GM18951 (cell line): ENCODE measurements at regions not wholly inside any gene's neighbourhood (a gene's known extent, or its start where the extent isn't known, plus 50 kb on each side); places are given as distances from the start of the nearest gene placed in this dataset.
"Not testable (repeated sequence)": the region's sequence is repeated elsewhere in the genome, so short reads cannot be mapped to it uniquely, and the experiment has no call there.

Experiments
- POLR2A ChIP-seq: IDR thresholded peaks from 4 replicates; pipeline ENCODE4 v1.6.1; 2011; ENCODE audit warnings: mild to moderate bottlenecking; ENCODE audit not compliant: insufficient read length, insufficient read depth; ENCODE audit errors: extremely low read depth
- in situ Hi-C: fragments of 300-500 bp; cut with MboI; formaldehyde crosslinking; loops from one replicate; pipeline ENCODE4 v1.12.0; 2022; ENCODE audit warnings: low sequenced_read_pairs, mixed read lengths, inconsistent platforms; ENCODE audit not compliant: unreplicated experiment

DNA sequence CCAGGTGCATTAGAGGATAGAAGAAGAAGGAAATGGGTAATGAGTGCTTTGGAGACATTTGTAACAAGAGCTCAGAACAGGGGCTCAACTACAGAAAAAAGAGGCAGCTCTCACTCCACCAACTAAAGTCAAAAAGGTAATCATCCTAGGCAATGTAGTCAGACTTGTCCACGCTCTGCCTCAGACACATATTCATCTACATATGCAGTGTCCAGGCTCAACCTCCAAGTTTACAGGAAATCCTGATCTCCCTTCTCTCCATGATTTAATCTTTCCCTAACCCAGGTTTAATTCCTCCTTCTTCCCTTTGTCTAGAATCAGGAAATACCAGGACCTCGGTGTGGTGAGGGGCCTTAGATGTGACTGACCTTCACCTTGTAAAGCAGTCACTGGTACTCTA, 65.7 kb upstream of the SELENOP start:
- in situ Hi-C loops = no loop called here

DNA sequence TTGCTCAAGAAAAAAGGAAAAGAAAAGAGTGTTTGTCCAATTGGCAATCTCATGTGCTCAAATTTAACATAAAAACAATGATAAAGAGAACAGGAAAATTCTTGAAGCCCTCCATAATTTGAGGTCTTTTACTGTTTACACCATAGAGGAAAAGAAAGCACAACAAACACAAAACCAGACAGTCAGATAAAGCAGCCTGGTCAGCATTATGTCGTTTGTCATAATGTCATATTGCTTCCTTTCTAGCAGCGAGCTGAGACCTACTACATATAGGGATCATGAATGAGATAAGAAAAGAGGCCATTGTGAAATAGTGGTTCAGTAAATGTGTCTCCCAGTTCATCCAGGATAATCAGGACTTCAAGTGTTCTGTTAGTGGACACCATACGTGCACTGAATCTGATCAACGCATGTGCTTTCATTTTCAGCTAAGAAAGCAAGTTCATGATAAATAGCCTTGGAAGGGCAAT, 64.7 kb upstream of the SELENOP start:
- in situ Hi-C loops = no loop called here

More for the DNA sequence above, 65.7 kb upstream of the SELENOP start:
- no peak for TF ChIP-seq POLR2A

DNA sequence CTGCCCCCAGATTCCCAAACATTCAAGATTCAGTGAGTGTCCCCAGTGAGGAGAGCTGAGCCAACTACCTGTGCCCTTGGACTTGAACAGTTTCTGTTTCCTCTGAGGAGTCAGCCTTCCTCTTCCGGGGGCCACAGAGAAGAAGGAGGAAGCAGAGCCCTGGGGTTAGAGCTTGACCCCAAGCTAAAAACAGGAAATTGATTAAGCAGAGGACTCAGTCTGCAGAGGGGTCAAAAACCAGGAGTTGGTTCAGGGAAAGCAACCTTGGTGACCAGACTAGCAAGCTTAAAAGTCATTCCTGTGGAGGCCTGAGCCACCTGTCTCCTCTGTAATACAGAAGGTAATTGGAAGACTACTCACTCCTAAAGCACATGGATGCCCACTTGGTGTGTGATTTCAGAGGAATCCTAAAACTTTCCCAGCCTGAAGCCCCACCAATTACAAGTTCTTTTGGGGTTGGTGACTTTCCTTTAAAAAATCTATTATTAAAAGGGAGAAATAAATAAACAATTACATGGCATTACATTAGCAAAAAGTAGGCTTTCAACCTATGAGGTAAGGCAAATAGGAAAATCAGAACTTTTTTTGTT, 64.2 kb upstream of the SELENOP start:
- in situ Hi-C loops = no loop called here
- TF ChIP-seq POLR2A = no peak

More for the DNA sequence above, 64.7 kb upstream of the SELENOP start:
- TF ChIP-seq POLR2A = no peak

DNA sequence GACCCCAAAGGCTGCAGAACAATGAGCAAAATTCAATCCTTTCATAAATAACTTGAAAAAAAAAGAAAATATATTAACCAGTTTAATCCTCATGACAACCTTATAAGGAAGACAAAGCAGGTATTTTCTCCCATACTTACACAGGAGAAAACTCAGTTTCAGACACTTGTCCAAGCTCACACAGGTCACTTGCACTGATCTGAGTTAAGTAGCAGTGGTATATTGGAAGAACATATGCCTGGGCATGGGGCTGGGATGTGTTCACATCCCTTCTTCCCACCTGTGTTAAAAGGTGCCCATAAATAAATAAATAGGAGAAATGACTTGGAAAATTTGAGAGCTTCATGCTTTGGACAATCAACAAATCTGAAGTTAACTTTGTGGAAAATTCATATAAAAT, 63.5 kb upstream of the SELENOP start:
- in situ Hi-C loops = no loop called here
- no peak for TF ChIP-seq POLR2A

DNA sequence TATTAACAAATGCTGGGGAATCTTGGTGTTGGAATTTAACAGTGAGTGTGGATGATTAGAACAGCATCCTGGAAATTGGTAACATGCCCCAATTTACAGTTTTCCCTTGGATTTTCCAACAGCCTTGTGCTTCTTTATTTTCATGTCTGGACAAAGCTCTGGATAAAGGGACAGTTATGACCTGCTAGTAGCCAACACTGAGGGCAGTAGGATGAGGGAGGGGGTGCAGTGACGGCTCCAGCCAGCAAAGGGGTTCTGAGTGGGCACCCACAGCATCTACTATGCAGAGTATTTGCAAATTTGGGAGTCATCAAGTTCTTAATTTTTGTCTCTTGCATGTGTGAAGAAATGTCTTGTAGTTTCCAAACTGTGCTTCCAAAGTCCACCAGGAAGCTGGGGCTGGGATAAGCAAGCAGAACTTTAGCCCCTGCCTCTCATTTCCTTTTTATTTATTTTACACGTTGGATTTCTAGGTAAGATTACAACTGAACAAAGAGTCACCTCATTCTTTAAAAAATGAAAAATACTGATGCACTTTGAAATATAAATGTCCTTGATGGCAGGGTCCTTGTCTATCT, 63.0 kb upstream of the SELENOP start:
- in situ Hi-C loops = no loop called here
- TF ChIP-seq POLR2A = no peak

DNA sequence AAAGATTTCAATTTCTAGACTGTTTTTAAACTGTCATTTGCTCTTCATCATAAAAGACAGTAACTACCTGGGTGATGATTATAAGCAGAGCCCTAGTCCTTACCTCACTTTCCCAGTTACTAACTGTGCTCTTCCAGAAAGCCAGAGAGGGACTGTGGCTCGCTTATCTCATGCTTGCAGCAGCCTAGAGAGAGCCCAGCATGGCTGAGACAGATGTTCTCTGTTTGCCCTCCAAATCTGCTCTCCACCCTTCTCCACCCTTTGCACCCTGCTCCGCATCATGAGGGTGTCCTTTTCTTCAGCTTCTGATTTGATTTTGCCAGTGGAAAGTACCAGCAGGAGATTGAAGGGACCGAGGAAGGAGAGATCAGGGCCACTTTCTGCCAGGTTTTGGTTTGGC, 61.2 kb upstream of the SELENOP start:
- in situ Hi-C loops = no loop called here
- TF ChIP-seq POLR2A = no peak

DNA sequence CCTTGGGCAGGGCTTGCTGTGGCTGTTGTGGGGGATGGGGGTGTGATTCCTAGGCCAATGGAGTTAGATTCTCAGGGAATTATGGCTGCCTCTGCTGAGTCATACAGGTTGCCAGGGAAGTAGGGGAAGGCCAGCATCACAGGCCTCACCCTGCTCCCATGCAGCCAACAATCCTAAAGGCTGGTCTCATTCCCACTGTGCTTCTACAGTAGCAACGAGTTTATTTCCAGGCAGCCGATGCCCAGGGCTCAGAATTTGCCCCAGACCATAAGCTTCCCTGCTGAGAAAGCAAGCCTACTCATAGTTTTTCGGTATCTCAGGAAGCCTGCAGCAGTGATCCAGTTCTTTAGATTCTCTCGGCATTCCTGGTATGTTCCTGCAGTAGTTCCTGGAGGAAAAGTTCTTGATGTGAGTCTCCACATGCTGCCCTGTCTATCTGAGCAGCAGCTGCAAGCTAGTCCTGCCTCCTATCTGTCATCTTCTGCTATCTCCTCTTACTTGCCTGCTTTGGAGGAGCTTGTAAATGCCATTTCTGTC, 59.3 kb upstream of the SELENOP start:
- no peak for TF ChIP-seq POLR2A
- in situ Hi-C loops = no loop called here

DNA sequence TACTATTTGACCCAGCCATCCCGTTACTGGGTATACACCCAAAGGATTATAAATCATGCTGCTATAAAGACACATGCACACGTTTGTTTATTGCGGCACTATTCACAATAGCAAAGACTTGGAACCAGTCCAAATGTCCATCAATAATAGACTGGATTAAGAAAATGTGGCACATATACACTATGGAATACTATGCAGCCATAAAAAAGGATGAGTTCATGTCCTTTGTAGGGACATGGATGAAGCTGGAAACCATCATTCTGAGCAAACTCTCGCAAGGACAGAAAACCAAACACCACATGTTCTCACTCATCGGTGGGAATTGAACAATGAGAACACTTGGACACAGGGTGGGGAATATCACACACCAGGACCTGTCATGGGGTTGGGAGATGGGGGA, 56.7 kb upstream of the SELENOP start:
- in situ Hi-C loops = not testable (repeated sequence)

DNA sequence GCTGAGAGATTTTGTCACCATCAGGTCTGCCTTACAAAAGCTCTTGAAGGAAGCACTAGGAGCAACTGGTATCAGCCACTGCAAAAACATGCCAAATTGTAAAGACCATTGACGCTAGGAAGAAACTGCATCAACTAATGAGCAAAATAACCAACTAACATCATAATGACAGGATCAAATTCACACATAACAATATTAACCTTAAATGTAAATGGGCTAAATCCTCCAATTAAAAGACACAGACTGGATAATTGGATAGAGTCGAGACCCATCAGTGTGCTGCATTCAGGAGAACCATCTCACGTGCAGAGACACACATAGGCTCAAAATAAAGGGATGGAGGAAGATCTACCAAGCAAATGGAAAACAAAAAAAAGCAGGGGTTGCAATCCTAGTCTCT, 53.1 kb upstream of the SELENOP start:
- in situ Hi-C loops = not testable (repeated sequence)
